Neural cell (in vitro differentiated cells): ENCODE measurements at regions not wholly inside any gene's neighbourhood (a gene's known extent, or its start where the extent isn't known, plus 50 kb on each side); places are given as distances from the start of the nearest gene placed in this dataset.

Experiments used
- H2AFZ ChIP-seq: fragments of 200-600, 300-800 bp; sonication (generic), shearing (Covaris generic); 2 replicates; pipeline ENCODE4 v1.6.0; 2014; ENCODE audit warnings: low read depth, mild to moderate bottlenecking, antibody characterized with exemption, low read length, moderate library complexity
- H3F3A ChIP-seq: fragments of 200-600 bp; shearing (Covaris generic); 2 replicates; pipeline ENCODE4 v1.6.1; 2016; ENCODE audit warnings: mild to moderate bottlenecking, moderate library complexity, mixed read lengths, antibody characterized with exemption, low read length; ENCODE audit not compliant: insufficient read depth, poor library complexity, severe bottlenecking
- H3K27ac ChIP-seq: fragments of 200-600, 300-800 bp; sonication (generic), shearing (Covaris generic); 2 replicates; pipeline ENCODE4 v1.5.1; 2014; ENCODE audit warnings: mild to moderate bottlenecking, low read length, moderate library complexity
- H3K27me3 ChIP-seq: fragments of 300-800, 200-600 bp; sonication (generic), shearing (Covaris generic); 2 replicates; pipeline ENCODE4 v1.6.0; 2014; ENCODE audit warnings: mild to moderate bottlenecking, low read depth, low read length, moderate library complexity; ENCODE audit not compliant: insufficient read depth
- H3K36me3 ChIP-seq: fragments of 300-800, 200-600 bp; sonication (generic), shearing (Covaris generic); 2 replicates; pipeline ENCODE4 v1.5.1; 2014; ENCODE audit warnings: mild to moderate bottlenecking, antibody characterized with exemption, low read length, moderate library complexity; ENCODE audit not compliant: insufficient read depth
- H3K4me2 ChIP-seq: fragments of 300-800, 200-600 bp; sonication (generic), shearing (Covaris generic); 2 replicates; pipeline ENCODE4 v1.6.0; 2014; ENCODE audit warnings: mild to moderate bottlenecking, low read length
- H3K4me3 ChIP-seq: fragments of 300-800, 200-600 bp; sonication (generic), shearing (Covaris generic); 2 replicates; pipeline ENCODE4 v1.5.1; 2014; ENCODE audit warnings: mild to moderate bottlenecking, low read length, moderate library complexity
- H3K79me2 ChIP-seq: fragments of 200-600 bp; shearing (Covaris generic); replicated peaks from 2 replicates; pipeline ENCODE4 v1.6.0; 2014; ENCODE audit warnings: mild to moderate bottlenecking, low read length, moderate library complexity; ENCODE audit not compliant: insufficient read depth
- H3K9ac ChIP-seq: fragments of 300-800, 200-600 bp; sonication (generic), shearing (Covaris generic); 2 replicates; pipeline ENCODE4 v1.6.1; 2016; ENCODE audit warnings: mild to moderate bottlenecking, low read length, mixed read lengths
- H3K9me2 ChIP-seq: fragments of 200-600 bp; shearing (Covaris generic); 2 replicates; pipeline ENCODE4 v1.6.1; 2016; ENCODE audit warnings: mild to moderate bottlenecking, low read length, mixed read lengths; ENCODE audit not compliant: insufficient read depth
- H3K9me3 ChIP-seq: fragments of 200-600, 300-800 bp; sonication (generic), shearing (Covaris generic); 2 replicates; pipeline ENCODE4 v1.6.1; 2016; ENCODE audit warnings: mild to moderate bottlenecking, mixed run types, low read length, moderate library complexity, mixed read lengths
- H4K20me1 ChIP-seq: fragments of 200-600 bp; shearing (Covaris generic); 2 replicates; pipeline ENCODE4 v1.6.1; 2016; ENCODE audit warnings: mild to moderate bottlenecking, mixed run types; ENCODE audit not compliant: insufficient read depth
- CTCF ChIP-seq: fragments of 450-650 bp; IDR thresholded peaks from 2 replicates; pipeline ENCODE4 v1.5.1; 2014; ENCODE audit warnings: antibody characterized with exemption, mild to moderate bottlenecking, moderate library complexity; ENCODE audit not compliant: poor library complexity, severe bottlenecking
- EP300 ChIP-seq: fragments of 450-650 bp; conservative IDR thresholded peaks from 2 replicates; pipeline ENCODE4 v1.6.1; 2014; ENCODE audit warnings: antibody characterized with exemption, mild to moderate bottlenecking, moderate library complexity; ENCODE audit not compliant: poor library complexity, severe bottlenecking
- EZH2 ChIP-seq: fragments of 200-600, 300-800 bp; shearing (Covaris generic), sonication (generic); IDR thresholded peaks from 2 replicates; pipeline ENCODE4 v1.6.1; 2014; ENCODE audit warnings: antibody characterized with exemption, low read length, borderline replicate concordance, mild to moderate bottlenecking; ENCODE audit not compliant: insufficient read depth, poor library complexity, severe bottlenecking
- MXI1 ChIP-seq: fragments of 450-650 bp; conservative IDR thresholded peaks from 2 replicates; pipeline ENCODE4 v1.6.1; 2014; ENCODE audit warnings: antibody characterized with exemption, mild to moderate bottlenecking; ENCODE audit not compliant: poor library complexity, severe bottlenecking
- POLR2AphosphoS5 ChIP-seq: IDR thresholded peaks from 2 replicates; pipeline ENCODE4 v1.6.1; 2012
- RAD21 ChIP-seq: fragments of 450-650 bp; conservative IDR thresholded peaks from 2 replicates; pipeline ENCODE4 v1.6.1; 2014; ENCODE audit warnings: antibody characterized with exemption, mild to moderate bottlenecking, moderate library complexity
- REST ChIP-seq: IDR thresholded peaks from 2 replicates; pipeline ENCODE4 v1.6.1; 2012; ENCODE audit warnings: borderline replicate concordance
- SMC3 ChIP-seq: fragments of 450-650 bp; conservative IDR thresholded peaks from 2 replicates; pipeline ENCODE4 v1.6.1; 2014; ENCODE audit warnings: antibody characterized with exemption, mild to moderate bottlenecking, moderate library complexity; ENCODE audit not compliant: poor library complexity
- TAF1 ChIP-seq: IDR thresholded peaks from 2 replicates; pipeline ENCODE4 v1.6.1; 2012; ENCODE audit warnings: low read depth

- Histone ChIP-seq H3K27me3 (no peaks in the 10 kb centered on the region), H3K4me3 (no peak overlapping the region), H3K79me2 (no peaks in the 10 kb centered on the region), H3K9ac (no peak overlapping the region), H3F3A (no peaks in the 10 kb centered on the region), H3K9me2 (no peaks in the 10 kb centered on the region), H4K20me1 (no peaks in the 10 kb centered on the region), H3K9me3 (no peaks in the 10 kb centered on the region), H3K4me2 (no peak overlapping the region), H2AFZ (no peak overlapping the region), H3K36me3 (no peaks in the 10 kb centered on the region), H3K27ac (no peak overlapping the region)
- TF ChIP-seq POLR2AphosphoS5, result no peak
- no peak for TF ChIP-seq CTCF
Measured at GRCh38 chr15:29194866-29195265, 74.8 kb downstream of the NSMCE3 start.

- Histone ChIP-seq H3F3A (no peaks in the 10 kb centered on the region), H3K27me3 (no peaks in the 10 kb centered on the region), H3K9me3 (no peaks in the 10 kb centered on the region), H3K4me3 (no peak overlapping the region), H2AFZ (no peak overlapping the region), H4K20me1 (no peaks in the 10 kb centered on the region), H3K9me2 (no peaks in the 10 kb centered on the region), H3K36me3 (no peaks in the 10 kb centered on the region), H3K4me2 (no peak overlapping the region), H3K9ac (no peak overlapping the region), H3K79me2 (no peaks in the 10 kb centered on the region), H3K27ac (no peak overlapping the region)
- TF ChIP-seq TAF1 (no peak), SMC3 (no peak), REST (no peak), EP300 (no peak), CTCF (no peak), RAD21 (no peak), EZH2 (no peak), POLR2AphosphoS5 (no peak), MXI1 (no peak)
Measured at GRCh38 chr15:29183071-29183831, 86.4 kb downstream of the NSMCE3 start.
